Keratinocyte (primary cell): ENCODE measurements at regions not wholly inside any gene's neighbourhood (a gene's known extent, or its start where the extent isn't known, plus 50 kb on each side); places are given as distances from the start of the nearest gene placed in this dataset.

Experiments used
- DNase-seq: peaks from one replicate; pipeline ENCODE4 v3.0.0-alpha.2; 2011; ENCODE audit warnings: low read depth, missing footprints, low spot score
- FAIRE-seq: peaks from 2 replicates; lab custom pipeline; 2011; peaks lifted over from hg19 to GRCh38; lab: Jason Lieb, UNC
- H2AFZ ChIP-seq: 2 replicates; pipeline ENCODE4 v1.6.0; 2012; ENCODE audit warnings: low read length, control low read depth, inconsistent platforms; ENCODE audit not compliant: control insufficient read depth
- H3K27ac ChIP-seq: 2 replicates; pipeline ENCODE4 v1.5.1; 2011; ENCODE audit warnings: low read length; ENCODE audit not compliant: control insufficient read depth, insufficient read depth
- H3K27me3 ChIP-seq: 3 replicates; pipeline ENCODE4 v1.6.0; 2011; ENCODE audit warnings: low read length; ENCODE audit not compliant: control insufficient read depth, insufficient read depth; ENCODE audit errors: extremely low read depth
- H3K36me3 ChIP-seq, 2 experiments: 2 replicates in 1 of 2; 3 replicates in 1 of 2; pipeline ENCODE4 v1.5.1; 2011; ENCODE audit warnings: low read length in 2 of 2, mild to moderate bottlenecking in 1 of 2; ENCODE audit not compliant: control insufficient read depth in 2 of 2, insufficient read depth in 2 of 2; ENCODE audit errors: extremely low read depth in 1 of 2
- H3K4me1 ChIP-seq: 3 replicates; pipeline ENCODE4 v1.5.1; 2011; ENCODE audit warnings: low read length; ENCODE audit not compliant: control insufficient read depth, insufficient read depth; ENCODE audit errors: extremely low read depth
- H3K4me2 ChIP-seq: 3 replicates; pipeline ENCODE4 v1.6.0; 2011; ENCODE audit warnings: low read depth, low read length; ENCODE audit not compliant: control insufficient read depth, insufficient read depth; ENCODE audit errors: extremely low read depth
- H3K4me3 ChIP-seq, 3 experiments: fragments of 200-600 bp in 1 of 3; sonication (generic) in 1 of 3; 2 replicates in 2 of 3; 3 replicates in 1 of 3; pipeline ENCODE4 v1.5.1; 2011 to 2016; ENCODE audit warnings: low read length in 3 of 3, mild to moderate bottlenecking in 3 of 3, control low read depth in 2 of 3, inconsistent platforms in 1 of 3, low read depth in 1 of 3, mixed read lengths in 1 of 3, mixed run types in 1 of 3, moderate library complexity in 1 of 3; ENCODE audit not compliant: control insufficient read depth in 2 of 3, insufficient read depth in 2 of 3; ENCODE audit errors: extremely low read depth in 1 of 3
- H3K79me2 ChIP-seq: 2 replicates; pipeline ENCODE4 v1.6.0; 2012; ENCODE audit warnings: low read length; ENCODE audit not compliant: control insufficient read depth, insufficient read depth
- H3K9ac ChIP-seq: 3 replicates; pipeline ENCODE4 v1.6.0; 2011; ENCODE audit warnings: low read length; ENCODE audit not compliant: control insufficient read depth, insufficient read depth; ENCODE audit errors: extremely low read depth
- H3K9me1 ChIP-seq: 3 replicates; pipeline ENCODE4 v1.6.0; 2011; ENCODE audit warnings: low read length; ENCODE audit not compliant: control insufficient read depth, insufficient read depth; ENCODE audit errors: extremely low read depth
- H3K9me3 ChIP-seq: 2 replicates; pipeline ENCODE4 v1.5.1; 2012; ENCODE audit warnings: low read depth, low read length; ENCODE audit not compliant: control insufficient read depth
- H4K20me1 ChIP-seq: 3 replicates; pipeline ENCODE4 v1.6.0; 2011; ENCODE audit warnings: low read length; ENCODE audit not compliant: control insufficient read depth, insufficient read depth; ENCODE audit errors: extremely low read depth
- CTCF ChIP-seq, 3 experiments: IDR thresholded peaks in 1 of 3; conservative IDR thresholded peaks in 1 of 3; optimal IDR thresholded peaks in 1 of 3; 2 replicates in 2 of 3; 3 replicates in 1 of 3; pipeline versions ENCODE3 to v1.5.1; 2011; ENCODE audit warnings: low read length in 3 of 3, mild to moderate bottlenecking in 3 of 3, moderate library complexity in 2 of 3, control low read depth in 1 of 3, inconsistent platforms in 1 of 3; ENCODE audit not compliant: insufficient read depth in 2 of 3; ENCODE audit errors: extremely low read depth in 1 of 3
- EZH2 ChIP-seq: IDR thresholded peaks from one replicate; pipeline ENCODE4 v1.6.1; 2012; ENCODE audit warnings: inconsistent platforms, mild to moderate bottlenecking, low read length, moderate library complexity
- dilution Hi-C: fragments of 300-500 bp; cut with MboI; formaldehyde crosslinking; loops from one replicate; pipeline ENCODE4 v1.7.0; 2020; ENCODE audit warnings: low sequenced_read_pairs; ENCODE audit not compliant: extremely low pct_ligation_motif_present

GRCh38 chr11:15903246-15903645 lies 453.1 kb downstream of the SOX6 start:
- Histone ChIP-seq H4K20me1 (no peaks in the 10 kb centered on the region), H3K9ac (no peak overlapping the region), H3K27ac (no peak overlapping the region), H3K4me3 (no peak overlapping the region), H3K27me3 (no peaks in the 10 kb centered on the region), H3K9me3 (no peaks in the 10 kb centered on the region), H3K4me1 (no peaks in the 10 kb centered on the region), H3K9me1 (no peaks in the 10 kb centered on the region), H3K4me2 (no peak overlapping the region), H2AFZ (no peak overlapping the region), H3K36me3 (no peaks in the 10 kb centered on the region), H3K79me2 (no peaks in the 10 kb centered on the region)
- DNase-seq (no peak), FAIRE-seq (peak; percentile 32)
- TF ChIP-seq CTCF (optimal IDR thresholded peaks at IDR 0.05 in 1 of 3, IDR thresholded peaks at IDR 0.05 in 1 of 3, conservative IDR thresholded peaks at IDR 0.05 in 1 of 3; ENCODE audit: extremely low read depth in 1 of 3, insufficient read depth in 2 of 3, low read length in 3 of 3) (no peak), EZH2 (no peak)
- dilution Hi-C loops, result no loop called here

- H3K79me2 ChIP-seq, result no peaks in the 10 kb centered on the region
- DNase-seq (no peak), FAIRE-seq (no peak)
- no peaks in the 10 kb centered on the region for H3K4me1 ChIP-seq
- dilution Hi-C loops, result no loop called here
- no peaks in the 10 kb centered on the region for H3K9me3 ChIP-seq
- no peak overlapping the region for H3K4me2 ChIP-seq
- H3K9ac ChIP-seq, result no peak overlapping the region
- TF ChIP-seq EZH2, result no peak
- no peak for TF ChIP-seq CTCF (optimal IDR thresholded peaks at IDR 0.05 in 1 of 3, IDR thresholded peaks at IDR 0.05 in 1 of 3, conservative IDR thresholded peaks at IDR 0.05 in 1 of 3; ENCODE audit: extremely low read depth in 1 of 3, insufficient read depth in 2 of 3, low read length in 3 of 3)
- H3K27ac ChIP-seq, result no peak overlapping the region
- H3K9me1 ChIP-seq, result no peaks in the 10 kb centered on the region
- no peaks in the 10 kb centered on the region for H3K27me3 ChIP-seq
- no peaks in the 10 kb centered on the region for H3K36me3 ChIP-seq
- H2AFZ ChIP-seq, result no peak overlapping the region
- H4K20me1 ChIP-seq, result no peaks in the 10 kb centered on the region
- H3K4me3 ChIP-seq, result no peak overlapping the region
Observed at GRCh38 chr11:15905366-15906104, 450.8 kb downstream of the SOX6 start.
